NCI-H510A (cell line): ENCODE measurements at regions not wholly inside any gene's neighbourhood (a gene's known extent, or its start where the extent isn't known, plus 50 kb on each side); places are given as distances from the start of the nearest gene placed in this dataset.
"Not testable (repeated sequence)": the region's sequence is repeated elsewhere in the genome, so short reads cannot be mapped to it uniquely, and the experiment has no call there.

Experiments used
- DNase-seq: peaks from one replicate; lab custom pipeline; 2025; lab: John Stamatoyannopoulos, UW

DNA sequence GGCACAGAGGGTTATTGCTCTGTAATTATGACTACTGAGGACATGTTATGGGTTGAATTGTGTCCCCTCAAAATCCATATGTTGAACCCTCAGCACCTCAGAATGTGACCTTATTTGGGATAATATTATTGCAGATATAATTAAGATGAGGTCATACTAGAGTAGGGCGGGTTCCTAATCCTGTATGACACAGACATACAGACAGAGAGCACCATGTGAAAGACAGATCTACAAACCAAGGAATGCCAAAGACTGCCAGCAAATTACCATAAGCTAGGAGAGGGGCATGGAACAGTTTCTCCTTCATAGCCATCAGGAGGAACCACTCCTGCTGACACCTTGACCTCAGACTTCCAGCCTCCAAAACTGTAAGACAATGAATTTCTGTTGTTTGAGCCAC is 115.2 kb upstream of the OTUD4 start:
- DNase-seq, result no peak

DNA sequence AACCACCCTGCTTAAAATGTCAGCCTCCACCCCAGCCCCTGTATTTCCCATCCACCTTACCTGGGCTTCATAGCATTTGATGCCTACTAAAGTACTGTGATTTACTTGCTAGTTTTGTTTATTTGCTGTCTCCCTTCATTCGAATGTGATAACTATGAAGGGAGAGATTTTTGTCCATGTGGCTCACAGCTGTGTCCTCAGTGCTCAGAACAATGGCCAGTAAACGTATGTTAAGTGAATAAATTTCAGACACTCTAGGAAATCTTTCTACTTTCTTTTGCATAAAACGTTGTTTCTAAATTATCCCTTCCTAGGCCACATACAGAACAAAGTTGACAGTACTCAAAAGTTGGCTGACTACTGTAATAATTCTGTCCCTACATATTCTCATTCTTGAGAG is 114.7 kb upstream of the OTUD4 start:
- DNase-seq, result no peak

DNA sequence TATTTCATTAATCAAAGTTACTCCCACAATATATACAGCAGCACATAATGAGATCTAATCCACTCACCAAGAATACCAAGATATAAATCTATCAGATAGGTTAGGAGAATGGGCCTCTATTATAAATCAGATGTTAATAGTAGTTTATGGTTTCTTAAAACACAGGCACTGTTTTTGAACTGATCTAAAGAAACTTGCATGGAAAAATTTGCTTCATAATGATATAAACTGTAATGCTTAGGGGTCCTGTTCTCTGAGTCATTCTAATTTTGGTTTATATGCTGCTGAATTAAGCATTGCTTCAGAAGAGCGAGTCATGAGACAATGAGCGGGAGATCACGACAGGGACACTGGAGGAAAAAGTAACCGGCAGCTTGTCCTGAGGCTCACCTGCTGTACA is 113.3 kb upstream of the OTUD4 start:
- no peak for DNase-seq

DNA sequence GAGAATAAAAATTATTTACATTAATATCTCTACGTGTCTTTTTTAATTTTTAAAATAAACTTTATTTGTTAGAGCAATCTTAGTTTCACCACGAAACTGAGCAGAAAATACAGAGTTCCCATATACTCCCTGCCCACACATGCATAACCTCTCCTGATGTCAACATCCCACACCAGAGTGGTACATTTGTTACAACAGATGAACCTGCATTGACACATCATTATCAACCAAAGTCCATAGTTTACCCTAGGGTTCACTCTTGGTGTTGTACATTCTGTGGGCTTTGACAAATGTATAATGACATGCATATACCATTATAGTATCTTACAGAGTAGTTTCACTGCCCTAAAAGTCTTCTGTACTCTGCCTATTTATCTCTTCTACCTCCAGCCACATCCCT is 110.6 kb upstream of the OTUD4 start:
- DNase-seq, result no peak

DNA sequence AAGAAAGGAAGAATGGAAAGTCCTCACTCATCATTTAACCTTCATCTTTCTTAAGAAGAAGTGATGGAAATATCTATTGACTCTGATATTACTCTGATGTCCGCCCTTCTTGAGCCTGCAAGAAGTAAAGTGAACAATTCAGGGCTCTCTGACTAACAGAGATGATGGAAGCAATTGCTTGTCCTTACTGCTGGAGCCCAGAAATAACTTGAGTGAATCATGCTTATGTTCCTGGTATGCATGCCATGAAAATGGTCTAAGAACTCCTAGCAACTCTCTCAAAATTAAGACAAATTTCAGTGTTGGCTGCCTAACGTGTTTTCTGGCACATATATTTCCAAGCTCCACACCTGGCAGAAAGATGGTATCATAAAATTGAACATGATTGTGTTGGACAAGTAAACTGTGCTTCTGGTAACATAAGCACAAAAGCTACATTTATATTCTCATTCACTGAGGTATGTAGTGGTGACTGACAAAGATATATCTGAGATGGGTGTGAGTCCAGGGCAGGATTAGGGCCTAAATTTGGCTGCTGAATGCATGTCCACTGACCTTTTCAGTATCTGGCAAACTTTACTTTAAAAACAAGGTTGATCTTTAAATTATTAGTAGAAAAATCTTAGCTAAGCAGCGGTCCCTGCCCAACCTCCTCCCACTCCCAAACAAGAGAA is 109.2 kb upstream of the OTUD4 start:
- no peak for DNase-seq

DNA sequence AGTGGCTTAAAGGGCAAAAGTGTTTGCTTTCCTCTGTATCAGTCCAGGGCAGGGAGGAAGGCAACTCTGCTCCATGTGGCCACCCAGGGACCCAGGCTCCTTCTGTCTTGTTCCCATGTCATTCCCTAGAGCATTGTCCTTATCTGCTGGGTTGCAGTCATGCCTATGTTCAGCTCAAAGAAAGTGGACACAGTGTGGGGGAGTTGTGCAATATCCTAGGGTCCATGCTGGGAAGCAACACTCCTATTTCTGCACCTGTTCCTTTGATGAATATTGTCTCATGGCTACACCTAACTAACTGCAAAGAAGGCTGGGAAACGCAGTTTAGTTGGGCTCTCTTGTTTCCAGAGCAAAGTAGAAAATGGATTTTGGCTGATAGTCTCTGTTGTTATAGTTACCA is 107.0 kb upstream of the OTUD4 start:
- DNase-seq, result no peak

DNA sequence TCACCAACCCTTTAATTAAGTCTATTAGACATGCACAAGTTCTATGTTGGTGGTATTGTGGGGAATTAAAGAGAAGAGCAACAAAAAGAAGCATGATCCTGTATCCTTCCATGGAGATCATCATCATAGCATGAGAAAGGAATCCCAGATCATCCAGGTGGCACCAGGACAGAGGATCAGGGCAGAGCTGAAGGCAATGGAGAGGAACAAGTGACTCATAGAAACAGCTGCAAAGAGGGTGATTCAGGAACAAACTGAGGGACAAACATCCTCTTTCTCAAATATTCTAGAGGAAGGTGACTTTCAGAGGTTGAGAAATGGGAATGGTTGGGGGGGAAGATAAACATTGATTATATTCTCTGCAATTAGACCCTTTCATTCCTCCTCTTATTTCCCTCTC is 105.5 kb upstream of the OTUD4 start:
- no peak for DNase-seq

DNA sequence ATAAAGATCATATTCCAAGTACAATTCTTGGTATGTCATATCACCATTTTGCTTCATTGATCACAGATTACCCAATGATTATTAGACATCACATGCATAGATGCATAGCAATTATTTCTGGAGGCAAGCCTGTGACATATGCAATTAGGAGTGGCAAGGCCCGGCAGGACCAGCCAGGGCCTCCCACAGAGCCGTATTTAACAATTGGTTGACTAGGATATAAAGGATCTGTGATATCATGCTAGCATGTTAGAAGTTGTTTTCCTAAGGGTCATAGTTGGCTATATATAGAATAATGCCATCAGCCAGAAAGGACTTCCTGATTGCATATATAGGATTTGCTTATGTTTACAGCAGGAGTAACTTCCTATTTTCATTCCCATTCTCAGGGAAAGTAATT is 103.5 kb upstream of the OTUD4 start:
- DNase-seq, result no peak

DNA sequence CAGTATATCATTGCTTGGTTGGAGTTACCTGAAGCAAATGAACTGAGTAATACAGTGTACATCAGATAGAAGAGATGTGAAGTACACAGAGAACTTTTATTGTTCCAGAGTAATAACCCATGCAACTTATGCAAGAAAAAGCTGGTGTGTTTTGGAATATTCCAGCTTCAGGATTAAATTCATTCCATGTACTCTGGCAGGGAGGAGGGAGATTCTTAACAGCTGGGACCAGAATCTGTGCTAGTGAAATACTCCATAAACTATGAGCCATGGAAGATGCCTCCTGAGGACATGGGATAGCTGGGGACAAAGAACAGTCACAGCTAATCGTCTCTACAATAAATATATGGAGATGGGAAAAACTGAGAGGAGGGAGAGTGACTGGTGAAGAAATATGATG is 101.6 kb upstream of the OTUD4 start:
- no peak for DNase-seq

DNA sequence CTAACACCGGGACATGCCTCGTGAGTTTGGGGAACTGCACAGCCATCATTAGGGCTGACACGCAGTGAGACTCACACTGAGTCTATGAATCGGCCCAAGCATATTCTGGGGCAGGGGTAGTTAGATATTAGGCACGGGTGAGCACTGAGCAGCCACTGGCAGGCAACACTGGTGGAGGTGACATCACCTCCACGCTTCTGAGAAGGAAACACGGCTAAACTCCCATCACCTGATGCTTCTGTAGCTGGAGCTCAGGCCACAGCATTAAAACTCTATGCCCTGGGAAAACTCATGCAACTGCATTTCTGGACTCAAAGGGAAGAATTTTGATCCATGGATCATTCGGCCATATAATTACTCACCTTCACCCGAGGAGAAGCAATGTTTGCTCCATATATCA is 100.8 kb upstream of the OTUD4 start:
- no peak for DNase-seq

DNA sequence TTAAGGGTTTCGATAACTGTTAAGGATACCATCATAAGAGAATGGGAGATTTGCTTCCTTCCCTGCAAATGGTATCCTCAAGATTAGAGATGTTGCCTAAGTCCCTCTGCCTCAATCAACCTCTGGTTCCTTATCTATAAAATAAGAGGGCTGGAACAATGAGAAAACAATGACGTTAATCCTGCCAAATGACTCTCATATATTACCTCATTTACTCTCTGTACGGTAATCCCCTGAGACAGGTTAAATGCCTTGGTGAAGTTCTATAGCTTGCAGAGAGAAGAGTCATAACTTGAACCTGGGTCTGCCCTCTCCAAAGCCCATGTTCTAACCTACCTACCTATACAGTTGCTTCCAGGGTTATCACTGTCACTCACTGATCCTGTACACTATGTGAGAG is 100.2 kb upstream of the OTUD4 start:
- no peak for DNase-seq

DNA sequence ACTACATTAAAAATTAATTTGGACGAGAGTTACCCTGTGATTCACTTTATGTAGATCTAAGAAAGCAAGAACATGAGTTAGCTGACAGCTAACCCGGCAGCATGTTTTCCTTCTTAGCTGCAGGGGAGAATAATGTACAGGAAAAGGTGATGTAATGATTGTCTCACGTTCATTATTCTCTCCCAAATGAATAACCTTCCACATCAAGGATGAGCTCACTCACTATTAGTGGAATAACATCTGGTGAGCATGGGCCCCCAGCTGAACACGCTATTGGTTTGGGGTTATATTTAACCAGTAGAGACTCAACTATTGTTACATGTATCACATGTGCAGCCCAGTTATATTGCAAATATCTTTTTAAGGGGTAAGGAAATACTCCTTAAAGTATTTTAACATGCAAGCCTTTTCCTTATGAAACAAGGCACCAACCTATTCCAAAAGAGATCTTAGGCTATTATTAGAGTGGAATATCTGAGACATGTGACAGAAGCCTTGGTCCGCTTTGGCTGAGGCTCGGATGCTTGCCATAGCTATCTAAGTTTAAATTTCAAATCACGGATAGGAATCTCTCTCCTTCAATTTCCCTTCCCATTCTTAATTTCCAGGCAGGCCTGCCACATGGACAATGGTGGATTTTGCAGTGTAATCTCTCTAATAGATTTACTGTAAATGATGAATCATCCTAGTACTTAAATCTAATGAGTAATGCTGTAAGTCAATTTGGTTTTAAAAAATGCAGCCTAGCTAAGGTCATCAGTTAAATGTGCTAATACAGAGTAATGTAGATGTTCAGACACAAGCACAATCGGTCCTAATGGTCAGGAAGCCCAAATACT is 99.0 kb upstream of the OTUD4 start:
- no peak for DNase-seq

DNA sequence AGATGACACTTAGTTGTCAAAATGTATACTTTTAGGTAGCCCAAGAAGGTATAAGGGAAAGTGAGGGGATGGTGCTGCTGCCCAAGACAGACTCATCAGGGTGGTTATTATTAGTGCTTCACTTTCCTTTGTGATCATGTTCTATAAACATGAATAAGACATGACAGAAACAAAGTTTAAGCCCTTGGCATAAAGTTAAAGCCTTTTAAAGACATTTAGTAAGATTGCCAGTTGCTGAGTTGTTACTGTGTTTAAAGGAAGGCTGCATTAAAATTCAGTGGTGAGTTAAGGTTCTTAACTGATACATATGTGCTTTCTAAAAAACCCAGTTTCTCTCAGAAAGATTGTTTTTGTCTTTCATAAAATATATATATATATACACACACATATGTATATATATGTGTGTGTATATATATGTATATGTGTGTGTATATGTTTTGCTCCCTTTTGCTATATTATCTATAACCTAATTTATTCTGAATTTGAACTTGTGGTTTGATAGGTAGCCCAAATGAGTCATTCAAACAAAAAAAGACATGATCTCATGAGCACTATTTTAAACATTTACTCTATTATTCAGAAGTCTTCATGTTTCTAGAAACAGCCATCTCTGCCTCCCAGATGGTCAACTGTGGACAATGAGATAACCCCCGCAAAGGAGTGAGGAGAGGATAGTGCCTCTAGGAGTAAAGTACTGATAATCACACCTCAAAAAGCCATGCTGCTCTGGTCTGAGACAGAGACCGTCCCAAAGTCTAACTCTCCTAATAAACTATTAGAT is 98.1 kb upstream of the OTUD4 start:
- no peak for DNase-seq

DNA sequence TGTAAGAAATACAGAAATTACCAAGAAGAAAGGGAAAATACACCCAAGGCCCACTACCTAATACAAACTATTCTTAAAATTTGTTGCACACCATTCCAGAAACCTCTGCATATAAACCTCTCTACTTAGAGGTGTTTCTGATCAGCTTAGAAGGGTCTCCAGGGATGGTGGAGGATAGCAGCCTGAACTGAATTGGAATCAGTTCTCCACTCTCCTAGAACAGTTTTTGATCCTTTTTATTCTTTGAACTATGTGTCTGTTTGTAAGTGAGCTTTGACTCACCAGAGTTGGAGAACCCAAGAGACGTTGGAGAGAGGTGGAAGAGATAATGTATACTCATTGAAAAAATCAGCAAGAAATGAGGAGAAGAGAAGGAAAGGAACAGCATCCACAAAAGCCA is 96.6 kb upstream of the OTUD4 start:
- no peak for DNase-seq

DNA sequence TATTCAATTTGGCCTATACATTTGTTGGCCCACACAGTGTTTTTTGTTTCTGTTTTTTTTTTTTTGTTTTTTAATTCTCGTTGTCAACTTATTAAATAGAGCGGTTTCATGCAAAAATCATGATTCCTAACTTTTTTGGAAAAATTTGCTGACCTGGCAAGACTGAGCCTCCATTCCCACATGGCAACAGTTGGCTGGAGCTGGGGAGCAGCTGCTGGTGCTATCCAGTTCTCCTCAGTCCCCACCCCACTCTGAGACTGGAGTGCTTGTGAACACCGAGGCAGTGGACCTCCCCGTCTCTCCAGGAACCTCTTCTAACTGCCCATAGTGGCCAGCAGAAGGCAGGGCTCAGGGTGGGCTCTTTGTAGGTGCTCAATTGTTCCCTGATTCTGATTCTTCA is 95.7 kb upstream of the OTUD4 start:
- no peak for DNase-seq

DNA sequence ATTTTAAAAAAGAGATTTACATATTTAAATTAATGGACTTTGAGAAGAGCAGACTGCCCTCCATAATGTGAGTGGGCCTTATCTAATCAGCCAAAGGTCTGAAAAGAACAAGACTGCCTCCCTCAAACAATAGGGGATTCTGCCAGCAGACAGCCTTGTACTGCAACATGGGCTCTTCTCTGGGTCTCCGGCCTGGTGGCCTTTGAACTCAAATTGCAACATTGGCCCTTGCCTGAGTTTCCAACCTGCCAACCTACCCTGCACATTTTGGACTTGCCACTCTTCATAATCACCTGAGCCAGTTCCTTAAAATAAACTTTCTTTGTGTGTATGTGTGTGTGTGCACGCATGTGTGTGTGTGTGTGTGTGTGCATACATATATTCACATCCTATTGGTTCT is 90.8 kb upstream of the OTUD4 start:
- no peak for DNase-seq

DNA sequence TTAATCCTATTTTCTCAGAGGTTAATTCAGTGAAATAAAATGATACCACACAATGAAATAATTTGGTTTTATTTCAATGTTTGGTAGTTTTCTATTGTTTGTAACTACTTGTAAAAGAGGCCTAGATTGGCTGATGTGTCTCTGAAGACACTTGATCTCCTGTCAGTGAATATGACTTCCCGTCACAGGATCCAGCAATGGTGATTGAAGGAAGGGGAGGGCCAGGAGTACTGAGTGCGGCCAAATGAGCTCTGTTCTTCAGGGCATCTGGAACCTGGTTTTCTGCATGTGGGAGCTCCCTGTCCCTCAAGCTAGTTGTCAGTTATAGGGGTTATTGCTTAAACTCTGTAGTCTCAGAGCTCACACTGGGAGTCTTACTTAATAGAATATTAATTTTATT is 86.5 kb upstream of the OTUD4 start:
- no peak for DNase-seq

DNA sequence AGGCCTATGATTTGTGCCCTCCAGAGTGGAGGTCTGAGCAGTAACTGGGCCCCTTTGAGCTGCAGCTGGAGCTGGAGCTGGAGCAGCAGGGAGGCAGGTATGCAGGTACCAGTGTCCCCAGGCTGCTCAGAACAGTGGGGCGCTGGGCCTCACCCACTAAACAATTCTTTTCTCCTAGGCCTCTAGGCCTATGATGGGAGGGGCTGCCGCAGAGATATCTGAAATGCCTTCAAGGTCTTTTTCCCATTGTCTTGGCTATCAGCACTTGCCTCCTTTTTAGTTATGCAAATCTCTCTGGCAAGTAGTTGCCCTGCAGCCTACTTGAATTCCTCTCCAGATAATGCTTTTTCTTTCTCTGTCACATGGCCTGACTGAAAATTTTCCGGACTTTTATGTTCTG is 79.7 kb upstream of the OTUD4 start:
- no peak for DNase-seq

DNA sequence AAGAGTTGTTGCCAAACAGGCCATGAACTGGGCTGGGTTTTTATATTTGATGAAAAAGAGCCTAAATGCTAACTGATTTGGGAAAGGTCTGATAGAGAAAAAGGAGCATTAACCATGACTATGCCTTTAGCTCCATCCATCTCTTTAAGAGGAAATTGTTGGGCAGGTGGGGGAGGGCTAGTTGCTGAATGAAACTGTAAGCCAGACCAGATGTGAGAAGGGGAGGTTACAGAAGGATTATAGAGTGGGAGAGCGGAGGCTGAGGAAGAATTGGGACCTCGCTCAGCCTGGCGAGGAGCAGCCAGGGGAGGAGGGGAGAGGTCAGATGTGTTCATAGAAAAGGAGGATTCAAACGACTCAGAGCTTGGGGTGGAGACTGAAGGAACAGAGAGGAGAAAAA is 74.9 kb upstream of the OTUD4 start:
- DNase-seq, result not testable (repeated sequence)

DNA sequence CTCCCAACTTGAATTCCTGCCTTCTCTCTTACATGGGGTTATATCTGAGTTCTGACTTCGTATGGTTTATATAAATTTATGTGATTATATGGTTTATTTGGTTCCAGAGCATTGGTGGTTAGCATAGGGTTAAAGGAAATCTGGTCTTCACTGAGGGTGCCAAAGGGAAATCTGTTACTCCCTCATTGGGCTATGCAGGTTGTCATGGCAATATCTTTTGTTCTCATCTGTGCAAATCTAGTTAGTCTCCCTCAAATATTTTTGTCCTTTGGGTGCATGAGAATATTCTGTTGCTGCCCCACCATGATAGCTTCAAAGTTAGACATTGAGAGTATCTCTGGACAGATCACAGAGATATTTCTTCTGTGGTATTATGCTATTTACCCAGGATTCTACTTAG is 71.8 kb upstream of the OTUD4 start:
- no peak for DNase-seq

DNA sequence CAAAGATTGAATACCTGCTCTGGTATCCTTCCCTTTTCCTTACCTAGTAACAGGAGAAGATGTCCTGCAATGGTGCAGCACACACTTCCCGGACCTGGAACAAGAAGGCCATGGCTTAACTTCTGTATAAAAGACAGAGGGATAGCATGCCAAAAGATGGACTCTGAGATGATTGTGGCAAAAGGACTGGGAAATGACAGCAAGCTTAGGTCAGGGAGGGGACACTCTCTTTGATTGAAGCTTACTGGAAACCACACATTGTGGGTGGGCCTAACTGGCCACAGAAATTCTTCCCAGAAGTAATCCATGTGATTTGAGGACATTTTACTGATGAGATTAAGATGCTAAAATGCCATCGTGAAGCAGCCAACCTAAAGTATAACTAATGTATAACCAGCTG is 71.0 kb upstream of the OTUD4 start:
- DNase-seq, result no peak

DNA sequence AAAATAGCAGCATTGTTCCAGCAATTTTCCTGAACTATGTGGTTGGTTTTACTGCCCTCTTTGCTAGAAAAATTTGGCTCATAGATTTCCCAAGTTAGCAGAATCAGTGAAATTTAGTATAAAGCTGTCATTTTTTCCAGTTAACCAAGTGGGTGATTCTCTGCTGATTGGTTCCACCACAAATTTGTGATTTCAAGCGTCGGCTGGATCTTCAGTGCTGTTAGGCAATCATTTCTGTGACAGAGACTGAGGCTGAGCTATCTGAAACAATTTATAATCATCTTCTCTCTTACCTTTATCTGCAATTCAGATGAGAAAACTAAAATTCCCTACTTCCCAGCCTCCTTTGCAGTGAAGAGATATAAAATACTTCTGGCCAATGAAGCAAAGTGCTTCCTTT is 68.6 kb upstream of the OTUD4 start:
- no peak for DNase-seq

DNA sequence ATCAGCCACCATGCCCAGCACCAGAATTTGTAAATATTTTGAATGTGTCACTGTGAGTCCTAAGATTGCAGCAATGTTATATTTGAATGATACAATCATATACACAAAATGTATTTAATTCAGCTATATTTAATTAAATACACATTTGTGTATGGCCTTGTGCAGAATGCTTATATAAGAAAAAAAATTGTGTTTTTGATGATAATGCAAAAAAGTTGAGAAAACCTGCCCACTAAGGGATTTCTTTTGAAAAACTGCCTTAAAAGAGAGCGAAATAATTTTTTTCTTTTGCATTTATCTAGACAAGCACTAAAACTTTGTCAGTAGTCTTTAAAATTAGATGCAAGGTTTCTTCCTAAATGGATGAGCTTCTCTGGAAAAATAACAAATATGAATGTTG is 68.1 kb upstream of the OTUD4 start:
- no peak for DNase-seq
